Stimulated activated CD8-positive, alpha-beta memory T cell treated with anti-CD3 and anti-CD28 coated beads, Interleukin-15, amount 100 ng/mL, for 24 hours (primary cell): ENCODE measurements at regions not wholly inside any gene's neighbourhood (a gene's known extent, or its start where the extent isn't known, plus 50 kb on each side); places are given as distances from the start of the nearest gene placed in this dataset.
"Not testable (repeated sequence)": the region's sequence is repeated elsewhere in the genome, so short reads cannot be mapped to it uniquely, and the experiment has no call there.

Experiments used
- DNase-seq: peaks from one replicate; pipeline ENCODE4 v3.0.0-alpha.2; 2020; ENCODE audit warnings: low read depth

- not testable (repeated sequence) for DNase-seq
These were observed 296.3 kb downstream of the HNRNPD start for GRCh38 chr4:82077471-82077995.

- DNase-seq = no peak
These were observed 297.0 kb downstream of the HNRNPD start for GRCh38 chr4:82076809-82077208.

- no peak for DNase-seq
These were observed 297.4 kb downstream of the HNRNPD start for GRCh38 chr4:82076359-82076758.

DNA sequence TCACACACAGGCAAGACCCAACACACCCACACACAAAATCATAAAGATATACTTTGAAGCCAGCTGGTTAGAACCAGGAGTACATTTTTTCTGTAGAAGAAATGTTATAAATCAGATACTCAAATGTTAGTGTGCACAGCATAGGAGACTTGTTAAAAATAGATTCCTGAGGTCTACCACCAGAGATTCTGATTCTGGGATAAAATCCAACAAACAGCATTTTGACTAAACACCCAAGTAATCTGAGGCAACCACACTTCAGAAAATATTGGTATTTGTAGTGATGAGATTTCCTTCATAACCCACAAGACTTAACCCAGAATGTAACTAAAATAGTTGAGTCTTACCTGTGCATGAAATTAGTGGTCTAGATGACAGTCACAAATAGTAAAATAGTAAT lies 301.8 kb downstream of the HNRNPD start:
- DNase-seq = no peak

GRCh38 chr4:82069883-82070638 lies 303.7 kb downstream of the HNRNPD start:
- no peak for DNase-seq

GRCh38 chr4:82063017-82063416 lies 310.8 kb downstream of the HNRNPD start:
- no peak for DNase-seq

DNA sequence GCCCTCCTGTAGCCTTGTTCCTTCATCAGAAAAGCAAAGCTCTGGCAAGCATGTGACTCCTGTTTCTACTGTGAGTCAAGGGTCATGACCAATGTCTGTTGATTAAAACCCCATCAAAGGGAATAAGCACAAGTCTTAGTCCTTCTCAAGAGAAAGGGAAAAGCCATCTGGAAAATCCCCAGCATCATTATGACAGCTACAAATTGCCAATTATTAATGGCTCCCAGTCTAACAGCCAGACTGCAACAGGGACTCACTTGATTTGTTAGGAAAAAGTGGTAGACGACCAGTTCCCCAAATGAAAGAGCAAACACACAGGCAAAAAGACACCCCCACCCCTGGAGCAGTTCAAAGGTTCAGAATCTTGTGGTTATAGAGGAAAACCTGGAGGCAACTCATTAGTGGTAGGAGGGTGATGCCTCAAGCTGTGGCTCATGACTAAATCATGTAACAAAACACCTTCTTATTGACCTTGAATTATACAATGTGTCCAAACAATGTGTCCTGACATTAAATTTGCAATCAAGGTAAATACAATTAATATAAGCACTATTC lies 315.7 kb downstream of the HNRNPD start:
- no peak for DNase-seq

DNA sequence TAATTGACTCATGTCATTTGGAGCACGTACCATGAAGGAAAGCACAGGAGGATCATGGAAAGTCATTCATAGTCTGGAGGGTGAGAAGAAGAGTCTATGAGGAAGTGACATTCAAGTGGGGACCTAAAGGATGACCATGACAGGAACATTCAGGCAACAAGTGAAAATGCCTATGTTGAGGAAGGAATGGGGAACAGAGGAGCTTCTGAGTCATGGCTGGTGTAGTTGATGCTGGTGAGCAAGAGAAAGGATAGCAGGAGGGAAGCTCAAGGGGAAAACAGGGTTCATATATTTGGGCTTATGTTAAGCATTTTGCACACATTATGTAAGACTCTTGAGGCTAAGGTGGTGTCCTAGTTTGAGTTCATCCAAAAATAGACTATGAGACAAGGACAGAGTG lies 318.6 kb downstream of the HNRNPD start:
- no peak for DNase-seq

- no peak for DNase-seq
These were observed 320.4 kb downstream of the HNRNPD start for GRCh38 chr4:82053396-82053795.

GRCh38 chr4:82050796-82051195 lies 323.0 kb downstream of the HNRNPD start:
- DNase-seq = no peak

GRCh38 chr4:82049294-82049693 lies 324.5 kb downstream of the HNRNPD start:
- DNase-seq = no peak

GRCh38 chr4:82047731-82048130 lies 326.1 kb downstream of the HNRNPD start:
- DNase-seq = no peak

DNA sequence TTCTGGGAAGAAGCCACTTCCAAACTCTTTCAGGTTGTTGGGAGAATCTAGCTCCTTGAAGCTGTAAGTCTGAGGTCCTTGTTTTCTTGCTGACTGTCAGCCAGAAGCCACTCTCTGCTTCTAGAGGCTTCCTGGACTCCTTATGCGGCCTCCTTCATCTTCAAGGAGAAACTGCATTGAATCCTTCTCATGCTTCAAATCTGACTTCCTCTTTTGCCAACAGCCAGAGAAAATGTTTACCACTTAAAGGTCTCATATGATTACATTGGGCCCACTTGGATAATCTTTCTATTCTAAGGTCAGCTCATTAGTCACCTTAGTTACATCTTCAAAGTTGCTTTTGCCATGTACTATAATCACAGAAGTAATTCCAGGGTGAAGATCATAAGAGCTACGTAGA lies 327.0 kb downstream of the HNRNPD start:
- no peak for DNase-seq

GRCh38 chr4:82045267-82045666 lies 328.5 kb downstream of the HNRNPD start:
- DNase-seq = no peak

GRCh38 chr4:82044141-82044993 lies 329.4 kb downstream of the HNRNPD start:
- no peak for DNase-seq

GRCh38 chr4:82043809-82044137 lies 330.0 kb downstream of the HNRNPD start:
- no peak for DNase-seq

DNA sequence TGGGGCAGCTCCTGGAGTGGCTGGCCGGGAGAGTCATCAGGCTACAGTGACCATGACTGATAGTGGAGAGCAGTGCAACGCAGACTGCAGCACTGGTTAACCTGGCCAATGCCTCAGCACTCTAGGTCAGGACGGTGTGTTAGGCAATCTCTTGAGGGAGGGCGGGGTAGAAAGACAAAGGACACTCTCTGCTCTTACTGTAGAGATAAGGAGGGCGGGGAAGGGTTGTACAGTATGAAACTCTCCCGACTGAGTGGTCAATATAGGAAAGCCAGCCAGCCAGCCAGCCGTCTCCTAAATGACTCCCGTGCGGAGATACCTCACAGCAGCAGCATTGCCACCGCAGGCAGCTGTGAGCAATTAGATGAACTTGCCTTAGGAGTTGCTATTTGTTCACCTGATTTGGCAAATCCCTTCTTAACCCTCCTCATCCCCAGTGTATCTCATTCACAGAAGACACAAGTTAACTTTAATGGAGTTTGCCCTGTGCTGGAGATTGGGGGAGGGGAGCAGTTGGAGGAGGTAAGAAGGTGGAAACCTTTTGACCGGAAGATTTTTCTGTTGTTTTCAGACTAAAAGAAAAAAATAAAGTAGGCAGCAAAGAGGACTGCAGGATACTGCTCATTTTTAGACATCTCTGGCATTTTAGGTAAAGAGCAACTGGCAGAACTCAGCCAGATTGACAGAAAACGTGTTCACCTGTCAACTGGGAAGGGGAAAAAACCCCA lies 330.5 kb downstream of the HNRNPD start:
- DNase-seq = no peak

GRCh38 chr4:82042042-82042441 lies 331.7 kb downstream of the HNRNPD start:
- no peak for DNase-seq

- DNase-seq = no peak
These were observed 334.9 kb downstream of the HNRNPD start for GRCh38 chr4:82038936-82039335.

- no peak for DNase-seq
These were observed 337.6 kb downstream of the HNRNPD start for GRCh38 chr4:82036181-82036580.

DNA sequence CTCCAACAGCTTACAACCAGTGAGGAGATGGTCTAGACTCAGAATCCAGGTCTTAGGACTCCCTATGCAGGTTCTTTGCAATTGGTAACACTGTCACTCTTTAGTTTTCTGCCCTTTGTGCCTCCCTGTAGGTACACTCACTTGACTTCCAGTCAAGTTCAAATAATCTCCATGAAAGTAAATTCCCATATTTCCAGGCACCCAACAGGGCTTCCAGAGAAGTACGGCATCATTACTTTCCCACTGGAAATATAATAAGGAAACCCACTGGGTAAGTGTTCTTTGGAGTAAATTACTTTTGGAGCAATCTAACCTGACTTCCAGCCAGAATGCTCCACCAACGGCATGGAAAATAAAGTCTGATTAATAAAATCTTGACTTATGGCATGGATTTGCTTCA lies 338.9 kb downstream of the HNRNPD start:
- DNase-seq = no peak

- no peak for DNase-seq
These were observed 339.9 kb downstream of the HNRNPD start for GRCh38 chr4:82033862-82034261.
